Neural progenitor cell (in vitro differentiated cells): ENCODE measurements at regions not wholly inside any gene's neighbourhood (a gene's known extent, or its start where the extent isn't known, plus 50 kb on each side); places are given as distances from the start of the nearest gene placed in this dataset.

Experiments used
- EZH2 ChIP-seq: fragments of 200-600 bp; sonication (generic); IDR thresholded peaks from 2 replicates; pipeline ENCODE4 v1.6.1; 2017; ENCODE audit warnings: antibody characterized with exemption, mild to moderate bottlenecking, moderate library complexity
- TF ChIP-seq, protein P1 (sequence below): fragments of 200-600 bp; sonication (generic); IDR thresholded peaks from 2 replicates; pipeline ENCODE4 v1.5.1; 2017; ENCODE audit warnings: antibody characterized with exemption, mild to moderate bottlenecking

GRCh38 chr5:133818031-133818431, 150.4 kb downstream of the C5orf15 start:
- TF ChIP-seq EZH2 = no peak
- TF ChIP-seq, protein P1, sequence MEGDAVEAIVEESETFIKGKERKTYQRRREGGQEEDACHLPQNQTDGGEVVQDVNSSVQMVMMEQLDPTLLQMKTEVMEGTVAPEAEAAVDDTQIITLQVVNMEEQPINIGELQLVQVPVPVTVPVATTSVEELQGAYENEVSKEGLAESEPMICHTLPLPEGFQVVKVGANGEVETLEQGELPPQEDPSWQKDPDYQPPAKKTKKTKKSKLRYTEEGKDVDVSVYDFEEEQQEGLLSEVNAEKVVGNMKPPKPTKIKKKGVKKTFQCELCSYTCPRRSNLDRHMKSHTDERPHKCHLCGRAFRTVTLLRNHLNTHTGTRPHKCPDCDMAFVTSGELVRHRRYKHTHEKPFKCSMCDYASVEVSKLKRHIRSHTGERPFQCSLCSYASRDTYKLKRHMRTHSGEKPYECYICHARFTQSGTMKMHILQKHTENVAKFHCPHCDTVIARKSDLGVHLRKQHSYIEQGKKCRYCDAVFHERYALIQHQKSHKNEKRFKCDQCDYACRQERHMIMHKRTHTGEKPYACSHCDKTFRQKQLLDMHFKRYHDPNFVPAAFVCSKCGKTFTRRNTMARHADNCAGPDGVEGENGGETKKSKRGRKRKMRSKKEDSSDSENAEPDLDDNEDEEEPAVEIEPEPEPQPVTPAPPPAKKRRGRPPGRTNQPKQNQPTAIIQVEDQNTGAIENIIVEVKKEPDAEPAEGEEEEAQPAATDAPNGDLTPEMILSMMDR = no peak
